ENCODE measurements at regions not wholly inside any gene's neighbourhood (a gene's known extent, or its start where the extent isn't known, plus 50 kb on each side); places are given as distances from the start of the nearest gene placed in this dataset.
"Not testable (repeated sequence)": the region's sequence is repeated elsewhere in the genome, so short reads cannot be mapped to it uniquely, and the experiment has no call there.

DNA sequence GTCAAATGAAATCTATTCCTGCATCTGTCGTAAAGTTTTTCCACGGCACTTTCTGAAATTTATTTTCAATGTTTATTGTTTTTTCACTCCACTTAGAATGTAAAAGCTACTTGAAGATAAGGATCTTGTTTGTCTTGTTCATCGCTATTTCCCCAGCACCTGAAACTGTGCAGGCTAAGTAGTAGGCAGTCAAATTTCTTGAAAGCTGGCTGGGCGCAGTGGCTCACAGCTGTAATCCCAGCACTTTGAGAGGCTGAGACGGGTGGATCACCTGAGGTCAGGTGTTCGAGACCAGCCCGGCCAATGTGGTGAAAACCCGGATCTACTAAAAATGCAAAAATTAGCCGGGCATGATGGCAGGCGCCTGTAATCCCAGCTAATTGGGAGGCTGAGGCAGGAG lies 111.0 kb downstream of the POTEC start:
- not testable (repeated sequence) for TF ChIP-seq CTCF, EP300 (IDR thresholded peaks at IDR 0.05)

All from tibial nerve (tissue), 4 donors.